ENCODE measurements at regions not wholly inside any gene's neighbourhood (a gene's known extent, or its start where the extent isn't known, plus 50 kb on each side); places are given as distances from the start of the nearest gene placed in this dataset.
"Not testable (repeated sequence)": the region's sequence is repeated elsewhere in the genome, so short reads cannot be mapped to it uniquely, and the experiment has no call there.

DNA sequence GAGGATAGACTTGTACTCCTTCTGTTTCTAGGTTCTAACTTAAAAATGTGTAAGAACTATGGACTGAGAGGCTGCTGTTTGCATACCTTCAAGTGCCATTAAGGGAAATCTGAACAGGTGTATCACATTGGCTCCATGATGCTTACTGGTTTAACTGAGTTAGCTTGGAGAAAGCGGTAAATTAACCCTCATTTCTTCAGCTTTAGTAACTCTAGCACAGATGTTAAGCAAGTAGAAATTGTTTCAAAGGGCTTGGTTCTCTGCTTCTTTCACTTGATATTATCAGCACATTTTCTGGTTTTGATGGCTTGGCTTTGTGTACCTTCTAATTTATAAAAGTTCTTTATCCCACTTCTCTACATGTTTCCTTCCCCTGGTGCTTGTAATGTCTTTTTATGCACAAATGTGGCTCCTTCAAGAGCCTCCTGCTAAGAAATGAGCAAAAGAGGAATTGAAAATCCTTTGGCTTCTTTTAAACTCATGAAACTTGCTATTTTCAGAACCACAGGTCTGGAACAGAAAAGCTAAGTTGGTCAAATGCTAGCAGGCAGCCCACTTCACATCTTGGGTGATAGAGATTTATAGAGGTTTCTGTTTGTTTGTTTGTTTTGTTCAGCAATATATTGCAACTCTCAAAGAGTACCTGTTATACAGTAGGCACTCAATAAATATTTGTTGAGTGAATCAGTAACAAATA, 249.9 kb upstream of the THUMPD2 start:
- in situ Hi-C loops (cut with MboI; ENCODE audit: low pct_unique_long_range_greater_than_20kb, low sequenced_read_pairs, unreplicated experiment), result no loop called here
- TF ChIP-seq CTCF (IDR thresholded peaks at IDR 0.05; ENCODE audit: extremely low read depth, insufficient read depth, missing control alignments), result no peak
- DNase-seq (ENCODE audit: low spot score), result no peak

GRCh38 chr2:40027968-40028367, 248.9 kb upstream of the THUMPD2 start:
- DNase-seq (ENCODE audit: low spot score), result no peak
- in situ Hi-C loops (cut with MboI; ENCODE audit: low pct_unique_long_range_greater_than_20kb, low sequenced_read_pairs, unreplicated experiment), result no loop called here
- no peak for TF ChIP-seq CTCF (IDR thresholded peaks at IDR 0.05; ENCODE audit: extremely low read depth, insufficient read depth, missing control alignments)

- in situ Hi-C loops (cut with MboI; ENCODE audit: low pct_unique_long_range_greater_than_20kb, low sequenced_read_pairs, unreplicated experiment); DNase-seq (ENCODE audit: low spot score): not testable (repeated sequence)
Measured at GRCh38 chr2:40025276-40025675, 246.2 kb upstream of the THUMPD2 start.

- TF ChIP-seq CTCF (IDR thresholded peaks at IDR 0.05; ENCODE audit: extremely low read depth, insufficient read depth, missing control alignments), result no peak
- in situ Hi-C loops (cut with MboI; ENCODE audit: low pct_unique_long_range_greater_than_20kb, low sequenced_read_pairs, unreplicated experiment), result no loop called here
- DNase-seq (ENCODE audit: low spot score), result no peak
Measured at GRCh38 chr2:40020997-40021396, 241.9 kb upstream of the THUMPD2 start.

DNA sequence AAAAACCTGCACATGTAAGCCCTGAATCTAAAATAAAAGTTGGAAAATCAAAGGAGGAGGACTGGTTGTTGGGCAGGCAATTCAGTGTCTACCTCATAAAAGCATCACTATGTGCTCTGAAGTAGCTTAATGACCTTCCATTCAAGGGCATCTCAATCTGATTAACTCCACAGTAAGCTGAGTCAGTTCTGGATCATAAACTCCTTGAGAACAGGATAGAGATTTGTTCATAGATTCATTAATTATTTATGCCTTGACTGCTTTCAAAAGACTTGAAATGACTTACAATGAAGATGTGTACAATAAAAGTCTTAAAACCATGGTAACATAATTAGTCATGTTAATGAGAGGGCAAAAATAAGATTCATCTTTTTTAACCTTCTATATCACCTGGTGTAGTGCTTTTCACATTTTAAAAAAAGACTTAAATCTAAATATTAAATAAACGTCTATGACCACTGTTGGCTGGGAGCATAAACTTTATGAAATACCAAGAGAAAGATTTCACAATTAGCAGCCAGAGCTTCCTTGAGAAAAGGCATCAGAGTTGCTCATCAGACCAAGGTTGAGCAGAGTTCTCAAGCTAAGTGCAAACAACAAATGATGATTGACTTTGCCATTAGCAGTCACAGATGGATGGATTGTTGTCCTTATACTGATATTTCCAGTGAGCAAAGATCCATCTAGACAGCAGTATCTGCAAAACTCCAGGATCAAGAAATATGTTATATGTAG, 237.3 kb upstream of the THUMPD2 start:
- DNase-seq (ENCODE audit: low spot score), result no peak
- no peak for TF ChIP-seq CTCF (IDR thresholded peaks at IDR 0.05; ENCODE audit: extremely low read depth, insufficient read depth, missing control alignments)
- in situ Hi-C loops (cut with MboI; ENCODE audit: low pct_unique_long_range_greater_than_20kb, low sequenced_read_pairs, unreplicated experiment), result no loop called here

DNA sequence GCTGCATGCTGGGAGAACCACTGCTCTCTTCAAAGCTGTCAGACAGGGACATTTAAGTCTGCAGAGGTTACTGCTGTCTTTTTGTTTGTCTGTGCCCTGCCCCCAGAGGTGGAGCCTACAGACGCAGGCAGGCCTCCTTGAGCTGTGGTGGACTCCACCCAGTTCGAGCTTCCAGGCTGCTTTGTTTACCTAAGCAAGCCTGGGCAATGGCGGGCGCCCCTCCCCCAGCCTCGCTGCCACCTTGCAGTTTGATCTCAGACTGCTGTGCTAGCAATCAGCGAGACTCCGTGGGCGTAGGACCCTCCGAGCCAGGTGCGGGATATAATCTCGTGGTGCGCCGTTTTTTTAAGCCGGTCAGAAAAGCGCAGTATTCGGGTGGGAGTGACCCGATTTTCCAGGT, 234.9 kb upstream of the THUMPD2 start:
- DNase-seq (ENCODE audit: low spot score); in situ Hi-C loops (cut with MboI; ENCODE audit: low pct_unique_long_range_greater_than_20kb, low sequenced_read_pairs, unreplicated experiment): not testable (repeated sequence)

GRCh38 chr2:40004336-40004735, 225.3 kb upstream of the THUMPD2 start:
- TF ChIP-seq CTCF (IDR thresholded peaks at IDR 0.05; ENCODE audit: extremely low read depth, insufficient read depth, missing control alignments), result no peak

More at GRCh38 chr2:40004336-40004735, 225.3 kb upstream of the THUMPD2 start:
- DNase-seq (ENCODE audit: low spot score), result no peak
- in situ Hi-C loops (cut with MboI; ENCODE audit: low pct_unique_long_range_greater_than_20kb, low sequenced_read_pairs, unreplicated experiment), result no loop called here
